ENCODE measurements at regions not wholly inside any gene's neighbourhood (a gene's known extent, or its start where the extent isn't known, plus 50 kb on each side); places are given as distances from the start of the nearest gene placed in this dataset.
"Not testable (repeated sequence)": the region's sequence is repeated elsewhere in the genome, so short reads cannot be mapped to it uniquely, and the experiment has no call there.

- DNase-seq, result peak in 9 of 51 donors; percentile 2 to 15 (median 4)
These were observed 186.5 kb upstream of the CCL2 start for GRCh38 chr17:34068571-34068970.

GRCh38 chr17:34070712-34071111 is 184.4 kb upstream of the CCL2 start:
- DNase-seq, result no peak

GRCh38 chr17:34071886-34072420 is 183.1 kb upstream of the CCL2 start:
- no peak for DNase-seq

GRCh38 chr17:34075076-34075475 is 180.0 kb upstream of the CCL2 start:
- no peak for DNase-seq

GRCh38 chr17:34076743-34077631 is 178.1 kb upstream of the CCL2 start:
- peak in 16 of 51 donors; percentile 2 to 74 (median 13) for DNase-seq

- no peak for DNase-seq
These were observed 173.8 kb upstream of the CCL2 start for GRCh38 chr17:34081269-34081668.

- no peak for DNase-seq
These were observed 172.7 kb upstream of the CCL2 start for GRCh38 chr17:34082404-34082803.

- DNase-seq, result not testable (repeated sequence)
These were observed 166.0 kb upstream of the CCL2 start for GRCh38 chr17:34089042-34089441.

GRCh38 chr17:34090593-34090992 is 164.5 kb upstream of the CCL2 start:
- DNase-seq, result no peak

- no peak for DNase-seq
These were observed 163.1 kb upstream of the CCL2 start for GRCh38 chr17:34091975-34092374.

GRCh38 chr17:34095106-34095505 is 160.0 kb upstream of the CCL2 start:
- no peak for DNase-seq

- no peak for DNase-seq
These were observed 156.4 kb upstream of the CCL2 start for GRCh38 chr17:34098699-34099098.

GRCh38 chr17:34099859-34100515 is 155.1 kb upstream of the CCL2 start:
- DNase-seq, result no peak

GRCh38 chr17:34107019-34107418 is 148.1 kb upstream of the CCL2 start:
- DNase-seq, result no peak

- DNase-seq, result peak in 4 of 51 donors; percentile 4 to 11 (median 9)
These were observed 144.8 kb upstream of the CCL2 start for GRCh38 chr17:34110315-34110714.

- no peak for DNase-seq
These were observed 142.0 kb upstream of the CCL2 start for GRCh38 chr17:34113089-34113488.

GRCh38 chr17:34114174-34114573 is 140.9 kb upstream of the CCL2 start:
- no peak for DNase-seq

GRCh38 chr17:34116306-34116705 is 138.8 kb upstream of the CCL2 start:
- DNase-seq, result no peak

GRCh38 chr17:34117332-34117731 is 137.8 kb upstream of the CCL2 start:
- no peak for DNase-seq

GRCh38 chr17:34117811-34118210 is 137.3 kb upstream of the CCL2 start:
- DNase-seq, result no peak

GRCh38 chr17:34118564-34118963 is 136.5 kb upstream of the CCL2 start:
- DNase-seq, result no peak

- DNase-seq, result no peak
These were observed 133.8 kb upstream of the CCL2 start for GRCh38 chr17:34121311-34121710.

GRCh38 chr17:34122515-34122914 is 132.6 kb upstream of the CCL2 start:
- no peak for DNase-seq

Data from hypothalamus (tissue), 51 donors.